GM12878 (cell line): ENCODE measurements at regions not wholly inside any gene's neighbourhood (a gene's known extent, or its start where the extent isn't known, plus 50 kb on each side); places are given as distances from the start of the nearest gene placed in this dataset.

Experiments used
- ATAC-seq: fragments of 200-7000 bp; cut with Tn5 transposase; 3 replicates; pipeline ENCODE4 v1.9.1; 2020; ENCODE audit warnings: mild to moderate bottlenecking, moderate library complexity
- BruUV-seq: library from RNA; stranded (reverse); fragments of 400-500 nt; replicated peaks from 2 replicates; lab custom pipeline; 2021; lab: Mats Ljungman, UMichigan
- CTCF ChIA-PET: fragments of 300-600 bp; sonication (Branson Sonifier 250); formaldehyde crosslinking; extraction: SDS; loops from one replicate; lab custom pipeline; 2021; ENCODE audit warnings: inconsistent platforms; lab: Yijun Ruan, JAX
- POLR2A ChIA-PET: fragments of 350-600 bp; formaldehyde crosslinking; extraction: SDS; loops from one replicate; lab custom pipeline; 2021; ENCODE audit warnings: inconsistent platforms; lab: Charles Lee
- RAD21 ChIA-PET: fragments of 300-600 bp; sonication (Branson Sonifier 250); formaldehyde crosslinking; loops from one replicate; lab custom pipeline; 2023; ENCODE audit warnings: antibody characterized with exemption; ENCODE audit not compliant: unreplicated experiment; lab: Charles Lee
- SMC1A ChIA-PET: fragments of 300-600 bp; sonication (Branson Sonifier 250); formaldehyde crosslinking; loops from one replicate; lab custom pipeline; 2023; ENCODE audit not compliant: unreplicated experiment, uncharacterized antibody; lab: Charles Lee
- DNase-seq: peaks from one replicate; pipeline ENCODE4 v3.0.0-alpha.2; 2011; ENCODE audit warnings: low read depth, low spot score
- FAIRE-seq: peaks from 3 replicates; lab custom pipeline; 2011; peaks lifted over from hg19 to GRCh38; lab: Jason Lieb, UNC
- H2AFZ ChIP-seq: 2 replicates; pipeline ENCODE4 v1.6.0; 2011; ENCODE audit warnings: low read depth, low read length, control low read depth; ENCODE audit not compliant: control insufficient read depth
- H3K27ac ChIP-seq: 2 replicates; pipeline ENCODE4 v1.5.1; 2011; ENCODE audit warnings: control low read depth; ENCODE audit not compliant: control insufficient read depth, insufficient read depth
- H3K27me3 ChIP-seq, 2 experiments: replicated peaks in 1 of 2; 2 replicates each; pipeline versions ENCODE4 v1.6.0 to v1.6.1; 2011; ENCODE audit warnings: low read length in 1 of 2; ENCODE audit not compliant: control insufficient read depth in 2 of 2, insufficient read depth in 2 of 2
- H3K36me3 ChIP-seq, 2 experiments: 2 replicates each; pipeline ENCODE4 v1.5.1; 2011; ENCODE audit warnings: low read length in 1 of 2; ENCODE audit not compliant: control insufficient read depth in 2 of 2, insufficient read depth in 2 of 2
- H3K4me1 ChIP-seq: 2 replicates; pipeline ENCODE4 v1.6.1; 2011; ENCODE audit warnings: mild to moderate bottlenecking, low read length, moderate library complexity, mixed read lengths; ENCODE audit not compliant: control insufficient read depth, insufficient read depth
- H3K4me2 ChIP-seq: 2 replicates; pipeline ENCODE4 v1.6.0; 2011; ENCODE audit warnings: control low read depth; ENCODE audit not compliant: control insufficient read depth, insufficient read depth
- H3K4me3 ChIP-seq: fragments of 200-600 bp; sonication (generic); 2 replicates; pipeline ENCODE4 v1.5.1; 2016
- H3K79me2 ChIP-seq: 2 replicates; pipeline ENCODE4 v1.6.0; 2011; ENCODE audit warnings: low read length; ENCODE audit not compliant: control insufficient read depth, insufficient read depth
- H3K9ac ChIP-seq: 2 replicates; pipeline ENCODE4 v1.8.0; 2011; ENCODE audit warnings: low read length, control low read depth, mixed read lengths; ENCODE audit not compliant: control insufficient read depth, insufficient read depth
- H3K9me3 ChIP-seq: replicated peaks from 3 replicates; pipeline ENCODE4 v1.5.1; 2011; ENCODE audit warnings: mild to moderate bottlenecking, low read length; ENCODE audit not compliant: control insufficient read depth, insufficient read depth
- H4K20me1 ChIP-seq: 2 replicates; pipeline ENCODE4 v1.6.0; 2011; ENCODE audit not compliant: control insufficient read depth, insufficient read depth
- BCL3 ChIP-seq: IDR thresholded peaks from 2 replicates; pipeline ENCODE4 v1.6.1; 2011; ENCODE audit warnings: borderline replicate concordance, low read depth, mild to moderate bottlenecking, moderate library complexity, low read length; ENCODE audit not compliant: insufficient read depth, poor library complexity, severe bottlenecking
- CHD1 ChIP-seq: IDR thresholded peaks from 2 replicates; pipeline ENCODE4 v1.6.1; 2012; ENCODE audit warnings: low read depth, low read length, improper control_type of control experiment
- ETV6 ChIP-seq, 2 experiments: fragments of 450-650 bp in 1 of 2; IDR thresholded peaks in 1 of 2; conservative IDR thresholded peaks in 1 of 2; 2 replicates each; pipeline ENCODE4 v1.6.1; 2014; ENCODE audit warnings: antibody characterized with exemption in 1 of 2, borderline replicate concordance in 1 of 2, low read depth in 1 of 2, mild to moderate bottlenecking in 1 of 2, moderate library complexity in 1 of 2
- FOXK2 ChIP-seq: fragments of 450-650 bp; IDR thresholded peaks from 2 replicates; pipeline ENCODE4 v1.6.1; 2017; ENCODE audit warnings: mild to moderate bottlenecking, moderate library complexity
- IRF5 ChIP-seq: fragments of 450-650 bp; IDR thresholded peaks from 2 replicates; pipeline ENCODE4 v1.6.1; 2017; ENCODE audit warnings: borderline replicate concordance
- MAX ChIP-seq: IDR thresholded peaks from 2 replicates; pipeline ENCODE4 v1.6.1; 2012; ENCODE audit warnings: low read depth, low read length, improper control_type of control experiment
- REST ChIP-seq: IDR thresholded peaks from 2 replicates; pipeline ENCODE4 v1.6.1; 2012; ENCODE audit warnings: mild to moderate bottlenecking, low read depth, low read length
- RFX5 ChIP-seq: IDR thresholded peaks from 2 replicates; pipeline ENCODE4 v1.6.1; 2011; ENCODE audit warnings: low read depth, low read length, improper control_type of control experiment
- SMARCA5 ChIP-seq: fragments of 450-650 bp; IDR thresholded peaks from 2 replicates; pipeline ENCODE4 v1.6.1; 2017; ENCODE audit warnings: mild to moderate bottlenecking
- SREBF2 ChIP-seq: IDR thresholded peaks from 2 replicates; pipeline ENCODE4 v1.6.1; 2012; ENCODE audit warnings: mild to moderate bottlenecking, low read length
- USF1 ChIP-seq: IDR thresholded peaks from 2 replicates; pipeline ENCODE4 v1.6.1; 2011; ENCODE audit warnings: borderline replicate concordance, low read depth, mild to moderate bottlenecking, moderate library complexity, mixed read lengths, low read length; ENCODE audit not compliant: insufficient read depth; ENCODE audit errors: extremely low read length
- ZNF622 ChIP-seq: fragments of 450-650 bp; IDR thresholded peaks from 2 replicates; pipeline ENCODE4 v1.6.1; 2017; ENCODE audit warnings: mild to moderate bottlenecking, inconsistent platforms
- WGBS: methylation state at CpG from one replicate; pipeline ENCODE4 v1.1.6; 2016; ENCODE audit warnings: low lambda C conversion rate; ENCODE audit not compliant: insufficient replicate concordance, insufficient coverage; ENCODE audit errors: missing lambda C conversion rate; 5-methylcytosine and 5-hydroxymethylcytosine counted together
- in situ Hi-C: fragments of 300-500 bp; cut with MboI; formaldehyde crosslinking; loops from 9 replicates; pipeline ENCODE4 v1.14.3; 2018; ENCODE audit warnings: mixed read lengths
- intact Hi-C: fragments of 100-400 bp; cut with micrococcal nuclease; formaldehyde crosslinking; loops from one replicate; pipeline ENCODE4 v1.14.2; 2022; ENCODE audit not compliant: unreplicated experiment

- Histone ChIP-seq H4K20me1 (no peaks in the 10 kb centered on the region), H3K4me2 (no peak overlapping the region), H3K9ac (no peak overlapping the region), H3K27ac (no peak overlapping the region), H3K27me3 (no peaks in the 10 kb centered on the region), H3K79me2 (no peaks in the 10 kb centered on the region), H3K36me3 (no peaks in the 10 kb centered on the region), H3K4me1 (no peaks in the 10 kb centered on the region), H2AFZ (no peak overlapping the region), H3K4me3 (no peak overlapping the region), H3K9me3 (no peaks in the 10 kb centered on the region)
- BruUV-seq, result no TSS peak
- POLR2A ChIA-PET, result no interaction called here
- SMC1A ChIA-PET, result no interaction called here
- ATAC-seq, result no peak; the same call in 2 of the 3 replicates
- WGBS, result 13% methylated on average over 5 of the region's 5 CpGs
- RAD21 ChIA-PET, result no interaction called here
- no peak for FAIRE-seq
- in situ Hi-C loops, result no loop called here
- no peak for DNase-seq
- intact Hi-C loops, result no loop called here
- CTCF ChIA-PET, result interaction anchor here (0.9 kb wide), 1 partner anchor 10 kb away, joined by 3 read pairs; no protein-coding TSS in a partner anchor
- TF ChIP-seq ZNF622, result no peak
- no peak for TF ChIP-seq REST
- TF ChIP-seq CHD1, result no peak
- no peak for TF ChIP-seq RFX5
- TF ChIP-seq SREBF2, result no peak
- TF ChIP-seq SMARCA5, result no peak
- TF ChIP-seq USF1, result no peak
- no peak for TF ChIP-seq ETV6 (conservative IDR thresholded peaks at IDR 0.05 in 1 of 2, IDR thresholded peaks at IDR 0.05 in 1 of 2; ENCODE audit: borderline replicate concordance in 1 of 2, low read depth in 1 of 2)
- TF ChIP-seq MAX, result no peak
- no peak for TF ChIP-seq FOXK2
- TF ChIP-seq BCL3, result no peak
- no peak for TF ChIP-seq IRF5
These were observed 839.1 kb upstream of the ADGRL2 start for GRCh38 chr1:80961464-80962190.
